ENCODE measurements at regions not wholly inside any gene's neighbourhood (a gene's known extent, or its start where the extent isn't known, plus 50 kb on each side); places are given as distances from the start of the nearest gene placed in this dataset.

- no peak overlapping the region for H3K9ac ChIP-seq (ENCODE audit: low read length)
- no peak for TF ChIP-seq EZH2 (IDR thresholded peaks at IDR 0.05; ENCODE audit: borderline replicate concordance, low read length)
- TF ChIP-seq CTCF (IDR thresholded peaks at IDR 0.05; ENCODE audit: low read length), result no peak
- H3K4me2 ChIP-seq (ENCODE audit: low read length), result no peak overlapping the region
- no peak overlapping the region for H3K27ac ChIP-seq (ENCODE audit: low read depth, low read length, poor library complexity, severe bottlenecking)
- H3K36me3 ChIP-seq (ENCODE audit: insufficient read depth, low read length), result no peaks in the 10 kb centered on the region
- no peaks in the 10 kb centered on the region for H3K27me3 ChIP-seq (ENCODE audit: insufficient read depth, low read length)
- no peak overlapping the region for H3K4me3 ChIP-seq (ENCODE audit: low read depth, low read length, poor library complexity, severe bottlenecking)
- H3K9me3 ChIP-seq (ENCODE audit: low read length), result no peaks in the 10 kb centered on the region
- no peaks in the 10 kb centered on the region for H3F3A ChIP-seq (ENCODE audit: insufficient read depth, low read length)
- H3K9me2 ChIP-seq (ENCODE audit: low read depth, low read length), result no peaks in the 10 kb centered on the region
- H4K20me1 ChIP-seq (ENCODE audit: insufficient read depth, low read length), result no peaks in the 10 kb centered on the region
- no peaks in the 10 kb centered on the region for H3K4me1 ChIP-seq (ENCODE audit: insufficient read depth, low read length, severe bottlenecking)
- H3K79me2 ChIP-seq (ENCODE audit: insufficient read depth, low read length), result no peaks in the 10 kb centered on the region
- H2AFZ ChIP-seq (ENCODE audit: low read length), result no peak overlapping the region
Measured at GRCh38 chrX:39437670-39438441, 636.6 kb downstream of the MID1IP1 start.

GRCh38 chrX:39438603-39439602, 637.6 kb downstream of the MID1IP1 start:
- H3K9me3 ChIP-seq (ENCODE audit: low read length), result no peaks in the 10 kb centered on the region
- H3K9ac ChIP-seq (ENCODE audit: low read length), result no peak overlapping the region
- no peaks in the 10 kb centered on the region for H3K4me1 ChIP-seq (ENCODE audit: insufficient read depth, low read length, severe bottlenecking)
- TF ChIP-seq EZH2 (IDR thresholded peaks at IDR 0.05; ENCODE audit: borderline replicate concordance, low read length), result no peak
- TF ChIP-seq CTCF (IDR thresholded peaks at IDR 0.05; ENCODE audit: low read length), result no peak
- H3K9me2 ChIP-seq (ENCODE audit: low read depth, low read length), result no peaks in the 10 kb centered on the region
- H3K79me2 ChIP-seq (ENCODE audit: insufficient read depth, low read length), result no peaks in the 10 kb centered on the region
- no peak overlapping the region for H3K4me3 ChIP-seq (ENCODE audit: low read depth, low read length, poor library complexity, severe bottlenecking)
- H3F3A ChIP-seq (ENCODE audit: insufficient read depth, low read length), result no peaks in the 10 kb centered on the region
- H3K36me3 ChIP-seq (ENCODE audit: insufficient read depth, low read length), result no peaks in the 10 kb centered on the region
- no peak overlapping the region for H2AFZ ChIP-seq (ENCODE audit: low read length)
- H3K27me3 ChIP-seq (ENCODE audit: insufficient read depth, low read length), result no peaks in the 10 kb centered on the region
- no peak overlapping the region for H3K27ac ChIP-seq (ENCODE audit: low read depth, low read length, poor library complexity, severe bottlenecking)
- H4K20me1 ChIP-seq (ENCODE audit: insufficient read depth, low read length), result no peaks in the 10 kb centered on the region
- H3K4me2 ChIP-seq (ENCODE audit: low read length), result no peak overlapping the region

- H3K79me2 ChIP-seq (ENCODE audit: insufficient read depth, low read length), result no peaks in the 10 kb centered on the region
- H3K9me2 ChIP-seq (ENCODE audit: low read depth, low read length), result no peaks in the 10 kb centered on the region
- H3K4me2 ChIP-seq (ENCODE audit: low read length), result no peak overlapping the region
- no peak overlapping the region for H3K27ac ChIP-seq (ENCODE audit: low read depth, low read length, poor library complexity, severe bottlenecking)
- no peaks in the 10 kb centered on the region for H3K27me3 ChIP-seq (ENCODE audit: insufficient read depth, low read length)
- TF ChIP-seq EZH2 (IDR thresholded peaks at IDR 0.05; ENCODE audit: borderline replicate concordance, low read length) (no peak), CTCF (IDR thresholded peaks at IDR 0.05; ENCODE audit: low read length) (no peak)
- no peak overlapping the region for H3K9ac ChIP-seq (ENCODE audit: low read length)
- no peaks in the 10 kb centered on the region for H3K9me3 ChIP-seq (ENCODE audit: low read length)
- H2AFZ ChIP-seq (ENCODE audit: low read length), result no peak overlapping the region
- H3K4me3 ChIP-seq (ENCODE audit: low read depth, low read length, poor library complexity, severe bottlenecking), result no peak overlapping the region
- no peaks in the 10 kb centered on the region for H4K20me1 ChIP-seq (ENCODE audit: insufficient read depth, low read length)
- no peaks in the 10 kb centered on the region for H3F3A ChIP-seq (ENCODE audit: insufficient read depth, low read length)
- H3K4me1 ChIP-seq (ENCODE audit: insufficient read depth, low read length, severe bottlenecking), result no peaks in the 10 kb centered on the region
- no peaks in the 10 kb centered on the region for H3K36me3 ChIP-seq (ENCODE audit: insufficient read depth, low read length)
Measured at GRCh38 chrX:39439906-39440798, 638.9 kb downstream of the MID1IP1 start.
